Osteoblast (primary cell): ENCODE measurements at regions not wholly inside any gene's neighbourhood (a gene's known extent, or its start where the extent isn't known, plus 50 kb on each side); places are given as distances from the start of the nearest gene placed in this dataset. TPM values are rescaled to one million over a fixed set of nuclear protein-coding genes. Genes with fewer than 3 reads are reported as not detected.

ENCODE experiments used
- DNase-seq: peaks from one replicate; pipeline ENCODE4 v3.0.0; 2011; ENCODE audit warnings: low spot score, mixed read lengths; ENCODE audit not compliant: insufficient read length; ENCODE audit errors: missing footprints
- H2AFZ ChIP-seq: 2 replicates; pipeline ENCODE4 v1.6.0; 2011; ENCODE audit warnings: mild to moderate bottlenecking, low read length
- H3K27ac ChIP-seq: 2 replicates; pipeline ENCODE4 v1.5.1; 2011; ENCODE audit warnings: mild to moderate bottlenecking, low read depth, low read length, moderate library complexity
- H3K27me3 ChIP-seq: 2 replicates; pipeline ENCODE4 v1.6.0; 2012; ENCODE audit warnings: mild to moderate bottlenecking, control low read depth, inconsistent platforms, low read length, moderate library complexity; ENCODE audit not compliant: insufficient read depth
- H3K36me3 ChIP-seq: 2 replicates; pipeline ENCODE4 v1.5.1; 2011; ENCODE audit warnings: mild to moderate bottlenecking, low read length, control low read depth, moderate library complexity; ENCODE audit not compliant: insufficient read depth
- H3K4me1 ChIP-seq: 2 replicates; pipeline ENCODE4 v1.5.1; 2011; ENCODE audit warnings: mild to moderate bottlenecking, low read length, control low read depth, moderate library complexity; ENCODE audit not compliant: insufficient read depth
- H3K4me2 ChIP-seq: 2 replicates; pipeline ENCODE4 v1.6.0; 2011; ENCODE audit warnings: mild to moderate bottlenecking, low read length; ENCODE audit not compliant: insufficient read depth
- H3K4me3 ChIP-seq: fragments of 200-600 bp; sonication (generic); 3 replicates; pipeline ENCODE4 v1.5.1; 2012; ENCODE audit warnings: mild to moderate bottlenecking, low read length, inconsistent platforms; ENCODE audit not compliant: insufficient read depth
- H3K79me2 ChIP-seq: 2 replicates; pipeline ENCODE4 v1.6.0; 2012; ENCODE audit warnings: mild to moderate bottlenecking, low read length, control low read depth, inconsistent platforms; ENCODE audit not compliant: insufficient read depth
- H3K9me3 ChIP-seq: 2 replicates; pipeline ENCODE4 v1.5.1; 2011; ENCODE audit warnings: low read depth, low read length, control low read depth
- H4K20me1 ChIP-seq: 2 replicates; pipeline ENCODE4 v1.6.0; 2012; ENCODE audit warnings: mild to moderate bottlenecking, low read length, control low read depth; ENCODE audit not compliant: insufficient read depth
- small RNA-seq: library from RNA; depleted of rRNA; stranded (forward); fragments of <200 nt; gene quantifications from one replicate; pipeline ENCODE3, GENCODE V24; 2012
- TF ChIP-seq, protein P1 (sequence below): IDR thresholded peaks from 2 replicates; pipeline ENCODE4 v1.5.1; 2011; ENCODE audit warnings: mild to moderate bottlenecking, low read depth, low read length, moderate library complexity; ENCODE audit errors: extremely low read depth

DNA sequence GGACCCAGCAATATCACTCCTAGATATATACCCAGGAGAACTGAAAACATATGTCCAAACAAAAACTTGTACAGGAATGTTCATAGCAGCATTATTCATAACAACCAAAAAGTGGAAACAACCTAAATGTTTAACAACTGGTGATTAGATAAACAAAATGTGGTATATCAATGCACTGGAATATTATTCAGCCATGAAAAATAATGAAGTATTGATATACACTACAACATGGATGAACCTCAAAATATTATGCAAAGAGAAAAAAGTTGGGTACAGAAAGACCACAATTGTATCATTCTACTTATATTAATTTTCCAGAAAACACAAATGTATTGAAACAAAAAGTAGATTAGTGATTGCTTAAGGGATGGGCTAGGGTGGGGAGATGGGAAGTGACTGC, 498.6 kb downstream of the GRIN2A start:
- Histone ChIP-seq H3K27ac (no peak overlapping the region), H4K20me1 (no peaks in the 10 kb centered on the region), H3K9me3 (no peaks in the 10 kb centered on the region), H2AFZ (no peak overlapping the region), H3K79me2 (no peaks in the 10 kb centered on the region), H3K4me3 (no peak overlapping the region), H3K4me2 (no peak overlapping the region), H3K4me1 (no peaks in the 10 kb centered on the region), H3K27me3 (no peaks in the 10 kb centered on the region), H3K36me3 (no peaks in the 10 kb centered on the region)
- DNase-seq: no peak
- TF ChIP-seq, protein P1, sequence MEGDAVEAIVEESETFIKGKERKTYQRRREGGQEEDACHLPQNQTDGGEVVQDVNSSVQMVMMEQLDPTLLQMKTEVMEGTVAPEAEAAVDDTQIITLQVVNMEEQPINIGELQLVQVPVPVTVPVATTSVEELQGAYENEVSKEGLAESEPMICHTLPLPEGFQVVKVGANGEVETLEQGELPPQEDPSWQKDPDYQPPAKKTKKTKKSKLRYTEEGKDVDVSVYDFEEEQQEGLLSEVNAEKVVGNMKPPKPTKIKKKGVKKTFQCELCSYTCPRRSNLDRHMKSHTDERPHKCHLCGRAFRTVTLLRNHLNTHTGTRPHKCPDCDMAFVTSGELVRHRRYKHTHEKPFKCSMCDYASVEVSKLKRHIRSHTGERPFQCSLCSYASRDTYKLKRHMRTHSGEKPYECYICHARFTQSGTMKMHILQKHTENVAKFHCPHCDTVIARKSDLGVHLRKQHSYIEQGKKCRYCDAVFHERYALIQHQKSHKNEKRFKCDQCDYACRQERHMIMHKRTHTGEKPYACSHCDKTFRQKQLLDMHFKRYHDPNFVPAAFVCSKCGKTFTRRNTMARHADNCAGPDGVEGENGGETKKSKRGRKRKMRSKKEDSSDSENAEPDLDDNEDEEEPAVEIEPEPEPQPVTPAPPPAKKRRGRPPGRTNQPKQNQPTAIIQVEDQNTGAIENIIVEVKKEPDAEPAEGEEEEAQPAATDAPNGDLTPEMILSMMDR: no peak

DNA sequence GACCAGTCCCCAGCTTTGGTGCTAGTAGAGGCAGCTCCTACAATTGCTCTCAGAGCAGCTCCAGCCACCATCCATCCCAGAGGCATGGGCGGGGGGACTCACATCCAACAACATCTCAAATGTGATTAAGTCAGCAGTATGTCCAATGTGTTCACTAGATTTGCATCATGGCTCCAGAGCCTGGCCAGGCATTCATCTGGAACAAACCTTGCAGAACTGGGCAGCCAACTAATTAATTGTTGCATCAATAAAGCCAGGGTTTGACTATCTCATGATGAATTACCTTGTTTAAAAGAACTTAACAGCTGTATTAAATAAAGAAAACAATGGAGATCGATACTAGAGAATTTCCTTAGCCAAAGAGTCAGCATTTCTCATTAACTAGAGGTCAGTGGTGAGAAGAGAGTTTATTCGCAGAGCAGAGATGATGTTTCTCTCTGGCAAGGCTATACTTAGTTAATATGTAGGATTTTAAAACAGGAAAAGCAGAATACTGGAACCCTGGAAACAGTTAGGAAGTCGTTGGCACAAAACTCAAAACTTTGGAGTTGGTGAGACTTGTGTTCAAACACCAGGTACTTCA, 494.4 kb downstream of the GRIN2A start:
- Histone ChIP-seq H3K4me1 (no peaks in the 10 kb centered on the region), H2AFZ (no peak overlapping the region), H4K20me1 (no peaks in the 10 kb centered on the region), H3K4me2 (no peak overlapping the region), H3K4me3 (no peak overlapping the region), H3K27ac (no peak overlapping the region), H3K27me3 (no peaks in the 10 kb centered on the region), H3K36me3 (no peaks in the 10 kb centered on the region), H3K9me3 (no peaks in the 10 kb centered on the region), H3K79me2 (no peaks in the 10 kb centered on the region)
- TF ChIP-seq, protein P1: no peak
- DNase-seq: no peak

DNA sequence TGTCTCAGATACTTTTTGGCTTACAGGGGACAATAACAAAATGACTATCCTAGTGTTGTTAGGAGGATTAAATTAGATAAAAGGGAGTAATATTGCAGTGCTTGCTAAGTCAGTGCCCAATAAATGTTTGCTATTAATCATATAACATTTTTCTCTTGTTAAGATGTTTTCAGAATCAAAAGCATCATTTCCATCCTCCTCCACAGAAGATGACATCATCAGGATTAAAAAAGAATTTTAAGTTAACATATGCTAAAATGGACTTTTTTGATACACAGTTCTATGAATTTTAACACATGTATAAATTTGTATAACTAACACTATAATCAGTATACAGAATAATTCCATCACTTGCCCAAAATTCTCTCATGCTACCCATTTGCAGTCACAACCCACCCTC, 492.6 kb downstream of the GRIN2A start:
- TF ChIP-seq, protein P1: no peak
- Histone ChIP-seq H3K4me2 (no peak overlapping the region), H3K27me3 (no peaks in the 10 kb centered on the region), H3K4me1 (no peaks in the 10 kb centered on the region), H3K4me3 (no peak overlapping the region), H3K27ac (no peak overlapping the region), H3K79me2 (no peaks in the 10 kb centered on the region), H3K36me3 (no peaks in the 10 kb centered on the region), H3K9me3 (no peaks in the 10 kb centered on the region), H2AFZ (no peak overlapping the region), H4K20me1 (no peaks in the 10 kb centered on the region)
- DNase-seq: no peak

DNA sequence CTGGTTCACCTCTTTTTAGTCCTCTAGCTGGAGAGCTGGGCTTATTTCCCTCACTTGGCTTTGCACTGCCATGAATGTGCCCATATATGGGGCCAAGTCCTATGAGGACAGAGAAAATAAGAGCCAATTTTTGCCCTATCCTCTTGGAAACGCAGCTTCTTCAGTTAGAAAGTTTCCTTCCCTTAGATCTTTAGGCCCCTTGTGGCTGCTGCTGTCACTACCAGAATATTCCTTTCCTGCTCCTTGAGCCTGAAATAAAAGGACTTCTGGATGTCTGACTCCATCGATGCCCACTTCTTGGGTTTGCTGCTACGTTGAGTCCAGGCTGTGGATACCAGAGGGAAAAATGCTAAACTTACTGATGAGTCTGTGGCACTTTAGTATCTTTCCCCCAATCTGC, 487.1 kb downstream of the GRIN2A start:
- H3K4me1 ChIP-seq: no peaks in the 10 kb centered on the region
- TF ChIP-seq, protein P1: no peak
- DNase-seq: no peak
- H3K79me2 ChIP-seq: no peaks in the 10 kb centered on the region
- H3K4me3 ChIP-seq: no peak overlapping the region
- H3K4me2 ChIP-seq: no peak overlapping the region
- no peaks in the 10 kb centered on the region for H4K20me1 ChIP-seq
- peaks cover 3% of the 10 kb centered on the region for H3K9me3 ChIP-seq
- H3K27me3 ChIP-seq: no peaks in the 10 kb centered on the region
- no peaks in the 10 kb centered on the region for H3K36me3 ChIP-seq
- H2AFZ ChIP-seq: no peak overlapping the region
- H3K27ac ChIP-seq: no peak overlapping the region

Small RNAs in the stretch of these regions (small RNA-seq; reads per million reads assigned to genes)
- gene RNA5SP403 (0.52 reads per million), gene RNA5SP404 (not detected)
